Activated T-cell treated with anti-CD3 and anti-CD28 coated beads for 1 hour (primary cell): ENCODE measurements at regions not wholly inside any gene's neighbourhood (a gene's known extent, or its start where the extent isn't known, plus 50 kb on each side); places are given as distances from the start of the nearest gene placed in this dataset.

Source experiments
- DNase-seq: peaks from one replicate; pipeline ENCODE4 v3.0.0-alpha.2; 2020; ENCODE audit warnings: low read depth

GRCh38 chr6:1087154-1087843, 224.6 kb upstream of the FOXQ1 start:
- DNase-seq = no peak

DNA sequence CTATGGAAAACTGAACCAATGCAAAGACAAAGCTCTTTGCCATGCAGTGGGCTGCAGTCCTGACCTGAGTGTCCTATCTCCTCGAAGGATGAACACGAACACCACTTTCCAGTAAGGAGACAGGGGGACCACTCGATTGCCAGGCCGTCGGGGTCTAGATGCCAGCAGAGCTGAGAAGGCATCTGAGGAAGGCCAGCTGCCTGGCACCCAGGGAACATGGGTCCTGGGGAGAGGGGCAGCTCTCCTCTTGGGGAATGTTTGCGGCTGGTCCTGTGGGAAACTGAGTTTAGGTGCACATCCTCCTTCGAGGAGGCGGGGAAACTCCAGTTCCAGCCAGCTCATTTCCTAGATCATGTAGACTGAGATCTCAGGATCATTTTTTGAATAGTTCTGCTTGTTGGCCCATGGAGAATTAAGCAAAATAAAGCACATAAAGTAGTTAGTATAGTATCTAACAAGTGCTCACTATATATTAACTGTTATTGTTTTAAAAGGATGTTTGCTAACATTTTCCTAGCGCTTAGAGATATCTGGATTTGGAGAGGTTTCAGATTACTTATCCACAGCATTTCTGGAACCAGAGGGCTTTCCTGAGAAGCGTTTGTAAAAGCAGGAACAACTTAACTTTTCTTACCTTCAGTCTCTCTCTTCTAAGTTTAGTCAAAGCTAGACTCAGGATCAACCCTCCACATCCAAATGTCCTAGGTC, 225.3 kb upstream of the FOXQ1 start:
- DNase-seq = no peak

- no peak for DNase-seq
Measured at GRCh38 chr6:1082285-1082935, 229.5 kb upstream of the FOXQ1 start.

DNA sequence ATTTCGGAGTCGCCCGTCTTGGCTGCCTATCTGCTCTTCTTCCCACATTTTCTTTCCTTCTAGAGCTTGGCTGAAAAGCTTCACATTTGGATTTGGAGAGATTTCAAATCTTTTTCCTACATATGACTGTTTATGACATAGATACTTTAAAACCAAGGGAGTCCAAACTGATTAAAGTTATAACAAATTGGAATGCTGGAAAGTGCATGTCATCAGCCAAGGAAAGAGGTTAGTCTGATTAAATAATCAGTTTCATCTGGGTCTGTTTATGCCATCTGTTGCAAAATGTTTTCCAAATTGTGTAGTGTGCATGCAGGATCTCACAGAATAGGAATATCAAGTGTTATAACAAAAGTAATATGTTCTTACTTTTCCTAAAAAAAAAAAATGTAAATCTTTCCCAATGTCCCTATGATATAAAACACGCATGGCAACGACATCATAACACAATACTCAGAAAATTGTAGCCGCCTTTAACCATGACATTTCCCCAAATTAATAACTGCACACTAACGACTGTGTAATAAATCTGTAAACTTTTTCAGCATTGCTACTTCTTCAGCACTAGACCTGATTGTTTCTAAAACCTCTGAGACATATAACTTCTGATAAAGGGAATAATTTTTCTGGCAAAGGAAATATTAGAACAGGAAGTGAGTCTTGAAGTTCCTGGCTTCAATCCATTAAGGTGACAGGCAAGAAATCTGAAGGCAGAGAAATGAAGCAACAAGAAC, 230.2 kb upstream of the FOXQ1 start:
- no peak for DNase-seq

- no peak for DNase-seq
Measured at GRCh38 chr6:1080453-1081337, 231.2 kb upstream of the FOXQ1 start.

- DNase-seq = no peak
Measured at GRCh38 chr6:1079525-1079924, 232.4 kb upstream of the FOXQ1 start.

DNA sequence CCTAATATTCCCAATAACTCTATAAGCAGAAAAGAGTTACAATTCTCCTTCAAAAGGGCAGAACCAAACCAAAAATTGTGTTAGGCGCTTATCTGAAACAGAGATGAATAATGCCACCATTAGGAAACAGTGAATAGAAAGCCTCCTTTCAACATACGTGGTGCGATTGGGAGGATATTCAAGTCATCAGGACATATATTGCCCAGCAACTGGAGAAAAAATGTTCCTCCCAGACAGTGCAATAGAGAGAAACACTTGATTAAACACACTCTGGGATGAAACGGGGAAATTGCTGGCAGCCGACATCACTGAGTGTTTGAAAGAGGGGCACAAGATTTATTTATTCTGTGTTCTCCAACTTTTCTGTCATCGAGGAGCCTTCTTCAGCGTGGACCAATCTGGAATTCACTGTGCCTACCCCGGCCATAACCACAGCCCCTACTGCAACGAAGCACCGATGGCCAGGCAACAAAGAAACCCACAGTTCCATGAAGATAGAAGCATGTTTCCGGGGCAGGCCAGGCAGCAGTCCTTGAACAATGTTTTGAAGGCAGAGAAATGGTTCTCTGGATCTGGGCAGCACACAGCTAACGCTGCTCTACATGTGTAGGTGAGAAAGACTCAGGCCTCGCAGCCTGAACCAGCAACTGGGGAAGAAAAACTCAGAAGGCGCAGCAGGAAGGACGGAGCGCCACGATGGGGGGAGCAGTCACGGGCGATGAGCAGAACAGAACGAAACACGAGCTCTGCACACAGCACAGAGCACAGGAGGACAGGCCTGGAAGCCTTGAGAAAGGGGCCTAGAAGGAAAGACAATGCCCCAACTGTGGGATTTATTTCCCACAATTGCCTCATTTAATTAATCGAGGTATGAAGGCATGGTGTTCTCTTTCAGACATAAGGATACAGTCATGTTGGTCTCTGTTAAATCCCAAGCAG, 234.2 kb upstream of the FOXQ1 start:
- no peak for DNase-seq

GRCh38 chr6:1076531-1077459, 235.1 kb upstream of the FOXQ1 start:
- no peak for DNase-seq

GRCh38 chr6:1075880-1076279, 236.0 kb upstream of the FOXQ1 start:
- no peak for DNase-seq

DNA sequence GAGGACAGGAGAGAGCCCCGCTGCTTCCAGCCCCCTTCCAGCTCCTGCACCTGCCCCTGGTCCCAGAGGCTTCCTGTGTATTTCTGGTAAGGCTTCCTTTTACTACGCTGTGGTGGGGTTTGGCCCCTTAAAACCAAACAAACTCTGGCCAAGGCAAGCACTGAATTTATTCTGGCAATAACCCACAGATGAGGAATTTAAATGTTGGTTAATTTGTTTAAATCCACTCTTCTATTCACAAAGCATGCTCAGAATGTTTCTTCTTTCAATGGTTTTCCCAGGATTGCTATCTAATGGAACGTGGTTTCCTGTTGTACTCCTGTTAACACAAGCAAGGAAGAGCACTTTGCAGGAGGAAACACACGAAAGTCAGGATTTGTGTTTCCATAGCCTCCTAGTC, 236.5 kb upstream of the FOXQ1 start:
- DNase-seq = no peak

GRCh38 chr6:1070085-1070521, 241.8 kb upstream of the FOXQ1 start:
- no peak for DNase-seq

DNA sequence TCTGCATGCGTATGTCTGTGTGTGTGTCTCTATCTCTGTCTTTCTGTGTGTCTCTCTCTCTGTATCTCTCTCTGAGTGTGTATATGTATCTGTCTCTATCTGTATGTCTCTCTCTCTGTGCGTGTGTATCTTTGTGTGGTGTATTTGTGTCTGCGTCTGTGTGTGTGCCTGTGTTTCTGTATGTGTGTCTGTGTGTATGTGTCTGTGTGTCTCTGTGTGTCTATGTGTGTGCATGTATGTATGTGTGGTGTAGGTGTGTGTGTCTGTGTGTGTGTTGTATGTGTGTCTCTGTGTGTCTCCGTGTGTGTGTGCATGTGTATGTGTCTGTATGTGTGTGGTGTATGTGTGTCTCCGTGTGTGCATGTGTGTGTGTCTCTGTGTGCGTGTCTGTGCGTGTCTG, 243.0 kb upstream of the FOXQ1 start:
- DNase-seq = no peak

DNA sequence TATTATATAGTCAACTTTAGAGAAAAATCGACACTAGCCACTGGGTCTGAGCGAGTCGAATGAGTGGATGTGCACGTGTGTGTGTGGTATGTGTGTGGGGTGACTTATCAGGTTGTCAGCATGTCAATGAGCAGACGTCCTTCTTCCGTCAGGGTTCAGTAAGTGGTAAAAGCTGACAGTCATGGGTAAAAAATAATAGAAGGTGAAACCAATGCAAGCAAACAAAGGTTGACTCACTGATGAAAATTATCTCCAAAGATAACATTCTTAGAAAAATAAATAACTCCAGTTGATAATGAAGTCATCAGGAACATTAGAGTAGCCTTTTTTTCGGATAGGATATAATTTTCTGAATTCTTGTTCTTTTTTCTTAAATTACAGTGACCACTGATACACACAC, 243.8 kb upstream of the FOXQ1 start:
- no peak for DNase-seq

GRCh38 chr6:1067346-1067745, 244.6 kb upstream of the FOXQ1 start:
- DNase-seq = no peak

DNA sequence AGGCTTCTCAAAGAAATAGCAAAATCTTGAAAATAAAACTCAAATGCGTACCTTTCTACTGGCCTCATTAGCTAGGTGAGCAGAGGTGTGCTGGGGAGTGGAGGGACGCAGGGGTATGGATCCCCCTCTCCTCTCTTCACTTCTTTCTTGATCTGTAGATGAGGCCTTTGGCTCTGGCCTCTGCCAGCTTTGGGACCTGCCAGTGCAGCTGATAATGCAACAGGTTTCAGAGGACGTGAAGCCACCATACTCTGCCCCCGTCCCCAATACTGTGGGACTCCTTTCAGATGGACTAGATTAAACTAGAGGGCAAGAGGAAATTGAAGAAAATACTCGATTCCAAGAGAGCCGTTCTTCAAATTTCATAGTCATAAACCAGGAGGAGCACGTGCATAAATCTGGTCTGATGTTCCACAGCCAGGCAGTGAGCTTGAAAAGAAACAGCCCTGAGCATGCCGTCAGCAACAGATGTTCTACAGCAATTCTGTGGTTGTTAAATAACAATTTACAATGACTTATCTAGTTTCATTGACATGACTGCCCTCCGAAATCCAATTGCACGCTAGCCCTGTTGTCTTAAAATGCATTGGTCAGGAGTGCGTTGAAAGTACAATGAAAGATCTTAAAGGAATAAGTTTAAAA, 245.3 kb upstream of the FOXQ1 start:
- DNase-seq = no peak

DNA sequence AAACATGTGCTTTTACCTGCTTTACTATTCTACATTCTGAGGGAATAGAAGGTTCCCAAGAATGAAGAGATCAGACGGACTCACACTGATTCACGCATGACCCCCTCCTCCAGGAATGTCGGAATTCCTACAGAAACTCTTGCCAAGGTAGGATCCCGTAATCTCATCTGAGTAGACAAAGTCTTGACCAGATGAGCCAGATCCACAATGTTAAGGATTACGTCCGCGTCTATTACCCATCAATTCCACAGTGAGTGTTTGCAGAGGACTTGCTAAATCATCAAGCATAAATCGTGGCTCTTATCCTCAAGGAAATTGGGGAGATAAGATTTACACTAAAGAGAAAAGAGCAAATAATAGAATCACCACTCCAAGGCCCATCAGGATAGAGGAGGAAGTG, 245.9 kb upstream of the FOXQ1 start:
- DNase-seq = no peak

DNA sequence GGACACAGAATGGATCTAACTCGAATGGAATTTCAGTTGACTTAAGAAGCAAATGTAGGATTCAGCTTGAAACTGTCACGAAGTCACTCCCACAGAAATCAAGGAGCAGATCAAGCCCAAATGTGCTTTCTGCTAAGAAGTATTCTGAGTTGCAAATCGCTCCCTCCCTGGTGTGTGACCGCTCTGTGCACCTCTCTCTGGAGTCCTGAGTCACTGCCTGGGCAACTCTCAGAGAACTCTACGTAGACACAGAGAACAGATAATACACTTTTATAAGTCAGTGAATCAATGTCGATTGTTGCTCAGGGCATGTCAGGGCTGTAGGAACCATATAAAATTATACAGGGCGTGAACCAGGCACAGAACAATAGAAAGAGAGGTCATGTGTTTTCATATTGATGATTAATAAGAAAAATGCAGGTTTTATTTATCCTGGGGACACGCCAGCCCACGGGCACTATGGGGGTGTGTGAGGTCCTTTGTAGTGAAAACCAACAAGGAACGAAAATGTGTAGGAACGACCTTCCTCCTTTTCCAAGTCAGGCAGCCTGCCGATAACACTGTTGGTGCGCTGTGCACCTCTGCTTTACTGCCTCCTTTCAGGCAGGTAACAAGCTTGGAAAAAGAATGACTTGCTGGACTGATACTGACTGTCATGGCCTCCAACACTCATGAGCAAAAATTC, 248.1 kb upstream of the FOXQ1 start:
- no peak for DNase-seq
